ENCODE measurements at regions not wholly inside any gene's neighbourhood (a gene's known extent, or its start where the extent isn't known, plus 50 kb on each side); places are given as distances from the start of the nearest gene placed in this dataset.

- DNase-seq (no peak), ATAC-seq (ENCODE audit: low read depth) (no peak)
- Mint-ChIP-seq H3K4me3 (no peak overlapping the region), H3K4me1 (no peaks in the 10 kb centered on the region), H3K9me3 (peaks cover 12% of the 10 kb centered on the region), H3K27ac (no peak overlapping the region), H3K27me3 (no peaks in the 10 kb centered on the region), H3K36me3 (ENCODE audit: low read depth) (no peaks in the 10 kb centered on the region)
- intact Hi-C loops (cut with micrococcal nuclease) = no loop called here
- CTCF ChIA-PET = no interaction called here
- no peak for TF ChIP-seq CTCF (IDR thresholded peaks at IDR 0.05)
- POLR2A ChIA-PET = no interaction called here
These were observed 857.0 kb downstream of the LTN1 start for GRCh38 chr21:28135646-28136045.

GRCh38 chr21:28133116-28133515, 859.6 kb downstream of the LTN1 start:
- POLR2A ChIA-PET = no interaction called here
- no peak for TF ChIP-seq CTCF (IDR thresholded peaks at IDR 0.05)
- H3K4me3 Mint-ChIP-seq = no peak overlapping the region
- CTCF ChIA-PET = no interaction called here
- ATAC-seq (ENCODE audit: low read depth) (no peak), DNase-seq (no peak)
- no peaks in the 10 kb centered on the region for H3K36me3 Mint-ChIP-seq (ENCODE audit: low read depth)
- H3K9me3 Mint-ChIP-seq = peaks cover 10% of the 10 kb centered on the region
- no peaks in the 10 kb centered on the region for H3K4me1 Mint-ChIP-seq
- intact Hi-C loops (cut with micrococcal nuclease) = no loop called here
- no peak overlapping the region for H3K27ac Mint-ChIP-seq
- H3K27me3 Mint-ChIP-seq = no peaks in the 10 kb centered on the region

- intact Hi-C loops (cut with micrococcal nuclease) = no loop called here
- Mint-ChIP-seq H3K36me3 (ENCODE audit: low read depth) (no peaks in the 10 kb centered on the region), H3K4me3 (no peak overlapping the region), H3K9me3 (peaks cover 10% of the 10 kb centered on the region), H3K4me1 (no peaks in the 10 kb centered on the region), H3K27ac (no peak overlapping the region), H3K27me3 (no peaks in the 10 kb centered on the region)
- ATAC-seq (ENCODE audit: low read depth) (no peak), DNase-seq (no peak)
- POLR2A ChIA-PET = no interaction called here
- TF ChIP-seq CTCF (IDR thresholded peaks at IDR 0.05) = no peak
- CTCF ChIA-PET = no interaction called here
These were observed 860.0 kb downstream of the LTN1 start for GRCh38 chr21:28132713-28133112.

GRCh38 chr21:28127175-28127785, 865.4 kb downstream of the LTN1 start:
- ChIA-PET POLR2A (no interaction called here), CTCF (no interaction called here)
- no peak for TF ChIP-seq CTCF (IDR thresholded peaks at IDR 0.05)
- DNase-seq = no peak
- Mint-ChIP-seq H3K4me1 (no peaks in the 10 kb centered on the region), H3K27ac (no peak overlapping the region), H3K4me3 (no peak overlapping the region), H3K9me3 (peaks cover 7% of the 10 kb centered on the region), H3K36me3 (ENCODE audit: low read depth) (no peaks in the 10 kb centered on the region), H3K27me3 (no peaks in the 10 kb centered on the region)
- ATAC-seq (ENCODE audit: low read depth) = no peak
- intact Hi-C loops (cut with micrococcal nuclease) = no loop called here

- Mint-ChIP-seq H3K9me3 (peaks cover 1% of the 10 kb centered on the region), H3K4me1 (no peaks in the 10 kb centered on the region), H3K36me3 (ENCODE audit: low read depth) (no peaks in the 10 kb centered on the region), H3K27me3 (no peaks in the 10 kb centered on the region), H3K27ac (no peak overlapping the region), H3K4me3 (no peak overlapping the region)
- no peak for DNase-seq
- intact Hi-C loops (cut with micrococcal nuclease) = no loop called here
- ChIA-PET CTCF (no interaction called here), POLR2A (no interaction called here)
- TF ChIP-seq CTCF (IDR thresholded peaks at IDR 0.05) = no peak
- no peak for ATAC-seq (ENCODE audit: low read depth)
These were observed 866.0 kb downstream of the LTN1 start for GRCh38 chr21:28126521-28127174.

Data from activated B cell treated with CpG ODN at 0.5 μM for 24 hours (primary cell).